Fibroblast of skin of left quadriceps (primary cell): ENCODE measurements at regions not wholly inside any gene's neighbourhood (a gene's known extent, or its start where the extent isn't known, plus 50 kb on each side); places are given as distances from the start of the nearest gene placed in this dataset.
"Not testable (repeated sequence)": the region's sequence is repeated elsewhere in the genome, so short reads cannot be mapped to it uniquely, and the experiment has no call there.

ENCODE experiments used
- DNase-seq, 2 experiments: peaks; one replicate each; pipeline ENCODE4 v3.0.0-alpha.2; 2013; ENCODE audit warnings: low read depth in 2 of 2

GRCh38 chr6:101113468-101114260 lies 232.5 kb upstream of the ASCC3 start:
- no peak for DNase-seq

GRCh38 chr6:101114703-101115102 lies 233.6 kb upstream of the ASCC3 start:
- DNase-seq, result peak; percentile 4 to 10

- no peak for DNase-seq
These were observed 235.2 kb upstream of the ASCC3 start for GRCh38 chr6:101116337-101116736.

- no peak for DNase-seq
These were observed 236.4 kb upstream of the ASCC3 start for GRCh38 chr6:101117393-101118135.

GRCh38 chr6:101118136-101118396 lies 236.9 kb upstream of the ASCC3 start:
- no peak for DNase-seq

GRCh38 chr6:101120747-101121146 lies 239.6 kb upstream of the ASCC3 start:
- no peak for DNase-seq

GRCh38 chr6:101125380-101125971 lies 244.3 kb upstream of the ASCC3 start:
- no peak for DNase-seq

- no peak for DNase-seq
These were observed 245.4 kb upstream of the ASCC3 start for GRCh38 chr6:101126501-101126900.

GRCh38 chr6:101129851-101130250 lies 248.7 kb upstream of the ASCC3 start:
- DNase-seq, result no peak

- peak; percentile 12 to 21 for DNase-seq
These were observed 247.1 kb upstream of the GRIK2 start for GRCh38 chr6:101146389-101146788.

- no peak for DNase-seq
These were observed 243.3 kb upstream of the GRIK2 start for GRCh38 chr6:101150226-101150625.

- DNase-seq, result not testable (repeated sequence)
These were observed 235.9 kb upstream of the GRIK2 start for GRCh38 chr6:101157638-101158037.

- no peak for DNase-seq
These were observed 229.9 kb upstream of the GRIK2 start for GRCh38 chr6:101163611-101164010.

GRCh38 chr6:101167638-101168037 lies 225.9 kb upstream of the GRIK2 start:
- DNase-seq, result no peak

GRCh38 chr6:101171049-101171448 lies 222.5 kb upstream of the GRIK2 start:
- DNase-seq, result not testable (repeated sequence)

- no peak for DNase-seq
These were observed 214.8 kb upstream of the GRIK2 start for GRCh38 chr6:101178748-101179147.

- DNase-seq, result no peak
These were observed 212.5 kb upstream of the GRIK2 start for GRCh38 chr6:101181006-101181405.

GRCh38 chr6:101188285-101188798 lies 205.2 kb upstream of the GRIK2 start:
- not testable (repeated sequence) for DNase-seq

- peak; percentile 65 to 68 for DNase-seq
These were observed 197.9 kb upstream of the GRIK2 start for GRCh38 chr6:101195588-101195987.

- DNase-seq, result no peak
These were observed 194.1 kb upstream of the GRIK2 start for GRCh38 chr6:101199441-101199840.

GRCh38 chr6:101202867-101203374 lies 190.6 kb upstream of the GRIK2 start:
- no peak for DNase-seq

GRCh38 chr6:101203664-101204063 lies 189.8 kb upstream of the GRIK2 start:
- DNase-seq, result no peak

- DNase-seq, result no peak
These were observed 185.4 kb upstream of the GRIK2 start for GRCh38 chr6:101208152-101208551.
